Activated CD4-positive, alpha-beta memory T cell treated with anti-CD3 and anti-CD28 coated beads for 36 hours (primary cell): ENCODE measurements at regions not wholly inside any gene's neighbourhood (a gene's known extent, or its start where the extent isn't known, plus 50 kb on each side); places are given as distances from the start of the nearest gene placed in this dataset.

Experiments
- CTCF ChIA-PET: fragments of 350-600 bp; sonication (Branson Sonifier 250); formaldehyde crosslinking; loops from one replicate; lab custom pipeline; 2021; ENCODE audit warnings: antibody characterized with exemption, inconsistent platforms; lab: Charles Lee
- POLR2A ChIA-PET: fragments of 350-600 bp; sonication (Branson Sonifier 250); formaldehyde crosslinking; loops from one replicate; lab custom pipeline; 2021; ENCODE audit warnings: antibody characterized with exemption; lab: Charles Lee
- DNase-seq: peaks from one replicate; pipeline ENCODE4 v3.0.0-alpha.2; 2020
- H3K27ac Mint-ChIP-seq: one replicate; pipeline ENCODE4 v1.8.0; 2021; ENCODE audit warnings: mixed read lengths
- H3K27me3 Mint-ChIP-seq: one replicate; pipeline ENCODE4 v1.8.0; 2021; ENCODE audit warnings: mixed read lengths
- H3K36me3 Mint-ChIP-seq: one replicate; pipeline ENCODE4 v1.8.0; 2021; ENCODE audit warnings: mixed read lengths
- H3K4me1 Mint-ChIP-seq: one replicate; pipeline ENCODE4 v1.8.0; 2021; ENCODE audit warnings: low read depth, mixed read lengths
- H3K4me3 Mint-ChIP-seq: one replicate; pipeline ENCODE4 v1.8.0; 2021; ENCODE audit warnings: mild to moderate bottlenecking, mixed read lengths
- H3K9me3 Mint-ChIP-seq: one replicate; pipeline ENCODE4 v1.8.0; 2021; ENCODE audit warnings: mixed read lengths
- intact Hi-C: fragments of 100-400 bp; cut with micrococcal nuclease; formaldehyde crosslinking; loops from one replicate; pipeline ENCODE4 v1.15.1; 2023

GRCh38 chr18:24868760-24869237, 408.4 kb downstream of the HRH4 start:
- intact Hi-C loops, result no loop called here
- POLR2A ChIA-PET, result no interaction called here
- Mint-ChIP-seq H3K4me1 (no peaks in the 10 kb centered on the region), H3K36me3 (no peaks in the 10 kb centered on the region), H3K27ac (no peak overlapping the region), H3K27me3 (no peaks in the 10 kb centered on the region), H3K4me3 (no peak overlapping the region), H3K9me3 (no peaks in the 10 kb centered on the region)
- DNase-seq, result no peak
- CTCF ChIA-PET, result no interaction called here

GRCh38 chr18:24869285-24869684, 408.8 kb downstream of the HRH4 start:
- no peak for DNase-seq
- H3K4me1 Mint-ChIP-seq, result no peaks in the 10 kb centered on the region
- H3K9me3 Mint-ChIP-seq, result no peaks in the 10 kb centered on the region
- H3K27ac Mint-ChIP-seq, result no peak overlapping the region
- H3K27me3 Mint-ChIP-seq, result no peaks in the 10 kb centered on the region
- no peak overlapping the region for H3K4me3 Mint-ChIP-seq
- intact Hi-C loops, result no loop called here
- ChIA-PET POLR2A (no interaction called here), CTCF (no interaction called here)
- no peaks in the 10 kb centered on the region for H3K36me3 Mint-ChIP-seq

GRCh38 chr18:24875286-24875685, 414.8 kb downstream of the HRH4 start:
- no peak overlapping the region for H3K27ac Mint-ChIP-seq
- intact Hi-C loops, result no loop called here

GRCh38 chr18:24875777-24876176, 415.3 kb downstream of the HRH4 start:
- Mint-ChIP-seq H3K4me1 (no peaks in the 10 kb centered on the region), H3K27ac (no peak overlapping the region), H3K4me3 (no peak overlapping the region), H3K36me3 (no peaks in the 10 kb centered on the region), H3K27me3 (peaks cover 2% of the 10 kb centered on the region), H3K9me3 (no peaks in the 10 kb centered on the region)
- ChIA-PET POLR2A (interaction anchor here (0.6 kb wide), 1 partner anchor 104 kb away, joined by 4 read pairs; no protein-coding TSS in a partner anchor), CTCF (no interaction called here)
- intact Hi-C loops, result no loop called here
- no peak for DNase-seq

More at GRCh38 chr18:24875286-24875685, 414.8 kb downstream of the HRH4 start:
- ChIA-PET CTCF (no interaction called here), POLR2A (no interaction called here)
- H3K9me3 Mint-ChIP-seq, result no peaks in the 10 kb centered on the region
- no peaks in the 10 kb centered on the region for H3K36me3 Mint-ChIP-seq
- no peak for DNase-seq
- H3K27me3 Mint-ChIP-seq, result peaks cover 2% of the 10 kb centered on the region
- no peak overlapping the region for H3K4me3 Mint-ChIP-seq
- H3K4me1 Mint-ChIP-seq, result no peaks in the 10 kb centered on the region

GRCh38 chr18:24876266-24876665, 415.8 kb downstream of the HRH4 start:
- ChIA-PET CTCF (no interaction called here), POLR2A (no interaction called here)
- intact Hi-C loops, result no loop called here
- no peak overlapping the region for H3K4me3 Mint-ChIP-seq
- peaks cover 2% of the 10 kb centered on the region for H3K27me3 Mint-ChIP-seq
- no peak overlapping the region for H3K27ac Mint-ChIP-seq
- no peak for DNase-seq
- no peaks in the 10 kb centered on the region for H3K4me1 Mint-ChIP-seq
- no peaks in the 10 kb centered on the region for H3K9me3 Mint-ChIP-seq
- no peaks in the 10 kb centered on the region for H3K36me3 Mint-ChIP-seq

GRCh38 chr18:24877066-24877465, 416.6 kb downstream of the HRH4 start:
- no peak for DNase-seq
- Mint-ChIP-seq H3K9me3 (no peaks in the 10 kb centered on the region), H3K36me3 (no peaks in the 10 kb centered on the region), H3K27me3 (peaks cover 2% of the 10 kb centered on the region), H3K27ac (no peak overlapping the region), H3K4me3 (no peak overlapping the region), H3K4me1 (no peaks in the 10 kb centered on the region)
- ChIA-PET CTCF (no interaction called here), POLR2A (no interaction called here)
- intact Hi-C loops, result no loop called here

- DNase-seq, result no peak
- intact Hi-C loops, result no loop called here
- Mint-ChIP-seq H3K4me1 (no peaks in the 10 kb centered on the region), H3K4me3 (no peak overlapping the region), H3K9me3 (no peaks in the 10 kb centered on the region), H3K36me3 (no peaks in the 10 kb centered on the region), H3K27ac (no peak overlapping the region), H3K27me3 (peaks cover 2% of the 10 kb centered on the region)
- ChIA-PET CTCF (no interaction called here), POLR2A (no interaction called here)
Measured at GRCh38 chr18:24877546-24877945, 417.1 kb downstream of the HRH4 start.

- ChIA-PET POLR2A (no interaction called here), CTCF (no interaction called here)
- Mint-ChIP-seq H3K9me3 (no peaks in the 10 kb centered on the region), H3K4me3 (no peak overlapping the region), H3K36me3 (no peaks in the 10 kb centered on the region), H3K4me1 (no peaks in the 10 kb centered on the region), H3K27me3 (peaks cover 2% of the 10 kb centered on the region), H3K27ac (no peak overlapping the region)
- intact Hi-C loops, result no loop called here
- no peak for DNase-seq
Measured at GRCh38 chr18:24878289-24878688, 417.9 kb downstream of the HRH4 start.

- intact Hi-C loops, result no loop called here
- no peaks in the 10 kb centered on the region for H3K9me3 Mint-ChIP-seq
- H3K36me3 Mint-ChIP-seq, result no peaks in the 10 kb centered on the region
- no peaks in the 10 kb centered on the region for H3K27me3 Mint-ChIP-seq
- CTCF ChIA-PET, result no interaction called here
- H3K27ac Mint-ChIP-seq, result no peak overlapping the region
- DNase-seq, result no peak
- no peaks in the 10 kb centered on the region for H3K4me1 Mint-ChIP-seq
- H3K4me3 Mint-ChIP-seq, result no peak overlapping the region
- POLR2A ChIA-PET, result no interaction called here
Measured at GRCh38 chr18:24885276-24885675, 424.8 kb downstream of the HRH4 start.

- CTCF ChIA-PET, result no interaction called here
- H3K27me3 Mint-ChIP-seq, result no peaks in the 10 kb centered on the region
Measured at GRCh38 chr18:24894880-24895279, 434.4 kb downstream of the HRH4 start.

GRCh38 chr18:24897461-24897860, 437.0 kb downstream of the HRH4 start:
- POLR2A ChIA-PET, result no interaction called here

More at GRCh38 chr18:24894880-24895279, 434.4 kb downstream of the HRH4 start:
- Mint-ChIP-seq H3K27ac (no peak overlapping the region), H3K9me3 (peaks cover under 1% of the 10 kb centered on the region), H3K4me3 (no peak overlapping the region), H3K4me1 (no peaks in the 10 kb centered on the region), H3K36me3 (no peaks in the 10 kb centered on the region)
- DNase-seq, result no peak
- intact Hi-C loops, result no loop called here
- POLR2A ChIA-PET, result no interaction called here

GRCh38 chr18:24910221-24910620, 441.7 kb downstream of the ZNF521 start:
- H3K27ac Mint-ChIP-seq, result no peak overlapping the region
- H3K27me3 Mint-ChIP-seq, result no peaks in the 10 kb centered on the region
- CTCF ChIA-PET, result no interaction called here
- no peaks in the 10 kb centered on the region for H3K36me3 Mint-ChIP-seq
- POLR2A ChIA-PET, result no interaction called here
- no peaks in the 10 kb centered on the region for H3K4me1 Mint-ChIP-seq
- intact Hi-C loops, result no loop called here
- no peak for DNase-seq
- H3K4me3 Mint-ChIP-seq, result no peak overlapping the region
- H3K9me3 Mint-ChIP-seq, result no peaks in the 10 kb centered on the region

More at GRCh38 chr18:24897461-24897860, 437.0 kb downstream of the HRH4 start:
- CTCF ChIA-PET, result no interaction called here
- no peaks in the 10 kb centered on the region for H3K27me3 Mint-ChIP-seq
- H3K36me3 Mint-ChIP-seq, result no peaks in the 10 kb centered on the region
- no peaks in the 10 kb centered on the region for H3K4me1 Mint-ChIP-seq
- intact Hi-C loops, result no loop called here
- peaks cover 2% of the 10 kb centered on the region for H3K9me3 Mint-ChIP-seq
- no peak overlapping the region for H3K27ac Mint-ChIP-seq
- no peak overlapping the region for H3K4me3 Mint-ChIP-seq
- no peak for DNase-seq

GRCh38 chr18:24913507-24914170, 438.3 kb downstream of the ZNF521 start:
- Mint-ChIP-seq H3K9me3 (no peaks in the 10 kb centered on the region), H3K4me1 (no peaks in the 10 kb centered on the region), H3K27ac (no peak overlapping the region), H3K27me3 (no peaks in the 10 kb centered on the region), H3K4me3 (no peak overlapping the region), H3K36me3 (no peaks in the 10 kb centered on the region)
- intact Hi-C loops, result no loop called here
- CTCF ChIA-PET, result no interaction called here
- POLR2A ChIA-PET, result no interaction called here
- no peak for DNase-seq
